ENCODE measurements at regions not wholly inside any gene's neighbourhood (a gene's known extent, or its start where the extent isn't known, plus 50 kb on each side); places are given as distances from the start of the nearest gene placed in this dataset.

- TF ChIP-seq EZH2 (optimal IDR thresholded peaks at IDR 0.05; ENCODE audit: low read depth, low read length): no peak
- TF ChIP-seq CTCF (IDR thresholded peaks at IDR 0.05; ENCODE audit: low read length): no peak
- TF ChIP-seq EZH2phosphoT487 (IDR thresholded peaks at IDR 0.05; ENCODE audit: low read length): no peak
Measured at GRCh38 chr4:127417885-127418535, 214.7 kb upstream of the INTU start.
